Liver (tissue), 8 donors: ENCODE measurements at regions not wholly inside any gene's neighbourhood (a gene's known extent, or its start where the extent isn't known, plus 50 kb on each side); places are given as distances from the start of the nearest gene placed in this dataset.

Source experiments
- DNase-seq: peaks from one replicate; pipeline ENCODE4 v3.0.0-alpha.2; 2017; ENCODE audit warnings: low spot score
- H3K27ac ChIP-seq, 2 donors: one replicate each; pipeline ENCODE4 v1.7.0; 2013; ENCODE audit warnings: inconsistent platforms in 2 of 2, low read length in 2 of 2, control low read depth in 1 of 2, low read depth in 1 of 2, mild to moderate bottlenecking in 1 of 2
- H3K27me3 ChIP-seq, 4 donors: one replicate each; pipeline versions ENCODE4 v1.6.1 to v1.7.0; 2013; ENCODE audit warnings: low read length in 3 of 4, inconsistent platforms in 1 of 4, mild to moderate bottlenecking in 1 of 4, moderate library complexity in 1 of 4; ENCODE audit not compliant: control insufficient read depth in 4 of 4, insufficient read depth in 4 of 4
- H3K36me3 ChIP-seq, 4 donors: one replicate each; pipeline versions ENCODE4 v1.6.1 to v1.7.0; 2013; ENCODE audit warnings: low read length in 3 of 4, mild to moderate bottlenecking in 3 of 4, low read depth in 1 of 4, moderate library complexity in 1 of 4; ENCODE audit not compliant: control insufficient read depth in 4 of 4, insufficient read depth in 3 of 4
- H3K4me1 ChIP-seq, 4 donors: one replicate each; pipeline versions ENCODE4 v1.6.1 to v1.7.0; 2013; ENCODE audit warnings: low read length in 3 of 4, mild to moderate bottlenecking in 3 of 4, moderate library complexity in 1 of 4; ENCODE audit not compliant: control insufficient read depth in 4 of 4, insufficient read depth in 4 of 4
- H3K4me3 ChIP-seq, 3 donors: one replicate each; pipeline versions ENCODE4 v1.6.1 to v1.7.0; 2013; ENCODE audit warnings: low read length in 3 of 3, control low read depth in 1 of 3, low read depth in 1 of 3, mild to moderate bottlenecking in 1 of 3
- H3K9ac ChIP-seq, 2 donors: one replicate each; pipeline ENCODE4 v1.7.0; 2013; ENCODE audit warnings: low read length in 2 of 2, mild to moderate bottlenecking in 2 of 2, moderate library complexity in 2 of 2, control low read depth in 1 of 2, low read depth in 1 of 2
- H3K9me3 ChIP-seq, 4 donors: one replicate each; pipeline versions ENCODE4 v1.6.1 to v1.7.0; 2013; ENCODE audit warnings: low read length in 3 of 4; ENCODE audit not compliant: control insufficient read depth in 4 of 4
- EGR1 ChIP-seq, 2 donors: IDR thresholded peaks; 2 replicates each; pipeline ENCODE4 v1.6.1; 2016 to 2018; ENCODE audit warnings: antibody characterized with exemption in 2 of 2, low read depth in 2 of 2
- FOXA1 ChIP-seq: IDR thresholded peaks from 2 replicates; pipeline ENCODE4 v1.6.1; 2016; ENCODE audit warnings: antibody characterized with exemption
- FOXA2 ChIP-seq: IDR thresholded peaks from 2 replicates; pipeline ENCODE4 v1.6.1; 2016; ENCODE audit warnings: antibody characterized with exemption
- GABPA ChIP-seq, 2 donors: IDR thresholded peaks in 1 of 2; conservative IDR thresholded peaks in 1 of 2; 2 replicates each; pipeline ENCODE4 v1.6.1; 2016; ENCODE audit warnings: antibody characterized with exemption in 2 of 2, mild to moderate bottlenecking in 1 of 2, moderate library complexity in 1 of 2
- HNF4A ChIP-seq, 2 donors: conservative IDR thresholded peaks; 2 replicates each; pipeline ENCODE4 v1.6.1; 2016; ENCODE audit warnings: antibody characterized with exemption in 2 of 2, mild to moderate bottlenecking in 2 of 2
- HNF4G ChIP-seq: IDR thresholded peaks from 2 replicates; pipeline ENCODE4 v1.6.1; 2016; ENCODE audit warnings: antibody characterized with exemption
- JUND ChIP-seq, 2 donors: IDR thresholded peaks; 2 replicates each; pipeline ENCODE4 v1.6.1; 2016; ENCODE audit warnings: antibody characterized with exemption in 2 of 2
- MAX ChIP-seq: IDR thresholded peaks from 2 replicates; pipeline ENCODE4 v1.6.1; 2016; ENCODE audit warnings: antibody characterized with exemption
- NR2F2 ChIP-seq: IDR thresholded peaks from 2 replicates; pipeline ENCODE4 v1.6.1; 2016; ENCODE audit warnings: antibody characterized with exemption
- RAD21 ChIP-seq, 2 donors: IDR thresholded peaks; 2 replicates each; pipeline ENCODE4 v1.6.1; 2016; ENCODE audit warnings: antibody characterized with exemption in 2 of 2, mild to moderate bottlenecking in 2 of 2
- RXRA ChIP-seq, 2 donors: IDR thresholded peaks; 2 replicates each; pipeline ENCODE4 v1.6.1; 2017 to 2018; ENCODE audit warnings: antibody characterized with exemption in 2 of 2, mild to moderate bottlenecking in 1 of 2
- SP1 ChIP-seq: IDR thresholded peaks from 2 replicates; pipeline ENCODE4 v1.6.1; 2018; ENCODE audit warnings: antibody characterized with exemption, mild to moderate bottlenecking
- TAF1 ChIP-seq: conservative IDR thresholded peaks from 2 replicates; pipeline ENCODE4 v1.6.1; 2016; ENCODE audit warnings: antibody characterized with exemption, mild to moderate bottlenecking
- YY1 ChIP-seq: IDR thresholded peaks from 2 replicates; pipeline ENCODE4 v1.6.1; 2016; ENCODE audit warnings: antibody characterized with exemption, mild to moderate bottlenecking
- WGBS: extraction: QIAGEN DNeasy Blood & Tissue Kit; methylation state at CpG from one replicate; pipeline ENCODE4 v1.1.7; 2013; 5-methylcytosine and 5-hydroxymethylcytosine counted together
- TF ChIP-seq, protein P1 (sequence below): fragments of 150-350 bp; IDR thresholded peaks from 2 replicates; pipeline ENCODE4 v1.5.1; 2017; ENCODE audit warnings: improper control_type of control experiment, low read depth, low read length; ENCODE audit not compliant: missing input control
- TF ChIP-seq, protein P2 (sequence below): IDR thresholded peaks from 2 replicates; pipeline ENCODE4 v1.6.1; 2016; ENCODE audit warnings: antibody characterized with exemption
- TF ChIP-seq, protein P3 (sequence below): IDR thresholded peaks from 2 replicates; pipeline ENCODE4 v1.6.1; 2016; ENCODE audit warnings: antibody characterized with exemption
- TF ChIP-seq, protein P4 (sequence below): IDR thresholded peaks from 2 replicates; pipeline ENCODE4 v1.6.1; 2016; ENCODE audit warnings: antibody characterized with exemption, mild to moderate bottlenecking
- donor health status: healthy.
- donor health status: healthy.
- donor health status: healthy.
- donor health status: healthy.
- donor health status: healthy.

- Histone ChIP-seq H3K36me3 (no peaks in the 10 kb centered on the region), H3K4me3 (no peak overlapping the region), H3K4me1 (no peaks in the 10 kb centered on the region), H3K27ac (no peak overlapping the region), H3K27me3 (no peaks in the 10 kb centered on the region), H3K9ac (no peak overlapping the region), H3K9me3 (no peaks in the 10 kb centered on the region)
- DNase-seq, result no peak
- TF ChIP-seq, protein P1, sequence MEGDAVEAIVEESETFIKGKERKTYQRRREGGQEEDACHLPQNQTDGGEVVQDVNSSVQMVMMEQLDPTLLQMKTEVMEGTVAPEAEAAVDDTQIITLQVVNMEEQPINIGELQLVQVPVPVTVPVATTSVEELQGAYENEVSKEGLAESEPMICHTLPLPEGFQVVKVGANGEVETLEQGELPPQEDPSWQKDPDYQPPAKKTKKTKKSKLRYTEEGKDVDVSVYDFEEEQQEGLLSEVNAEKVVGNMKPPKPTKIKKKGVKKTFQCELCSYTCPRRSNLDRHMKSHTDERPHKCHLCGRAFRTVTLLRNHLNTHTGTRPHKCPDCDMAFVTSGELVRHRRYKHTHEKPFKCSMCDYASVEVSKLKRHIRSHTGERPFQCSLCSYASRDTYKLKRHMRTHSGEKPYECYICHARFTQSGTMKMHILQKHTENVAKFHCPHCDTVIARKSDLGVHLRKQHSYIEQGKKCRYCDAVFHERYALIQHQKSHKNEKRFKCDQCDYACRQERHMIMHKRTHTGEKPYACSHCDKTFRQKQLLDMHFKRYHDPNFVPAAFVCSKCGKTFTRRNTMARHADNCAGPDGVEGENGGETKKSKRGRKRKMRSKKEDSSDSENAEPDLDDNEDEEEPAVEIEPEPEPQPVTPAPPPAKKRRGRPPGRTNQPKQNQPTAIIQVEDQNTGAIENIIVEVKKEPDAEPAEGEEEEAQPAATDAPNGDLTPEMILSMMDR, result no peak
- TF ChIP-seq, protein P2, sequence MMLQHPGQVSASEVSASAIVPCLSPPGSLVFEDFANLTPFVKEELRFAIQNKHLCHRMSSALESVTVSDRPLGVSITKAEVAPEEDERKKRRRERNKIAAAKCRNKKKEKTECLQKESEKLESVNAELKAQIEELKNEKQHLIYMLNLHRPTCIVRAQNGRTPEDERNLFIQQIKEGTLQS, result no peak
- TF ChIP-seq HNF4A (conservative IDR thresholded peaks at IDR 0.05) (no peak), NR2F2 (no peak), EGR1 (IDR thresholded peaks at IDR 0.05; ENCODE audit: low read depth in 2 of 2) (no peak), JUND (IDR thresholded peaks at IDR 0.05) (no peak), YY1 (no peak), FOXA1 (no peak), HNF4G (no peak), GABPA (IDR thresholded peaks at IDR 0.05 in 1 of 2, conservative IDR thresholded peaks at IDR 0.05 in 1 of 2) (no peak), TAF1 (no peak), SP1 (no peak), FOXA2 (no peak), RXRA (IDR thresholded peaks at IDR 0.05) (no peak), MAX (no peak), RAD21 (IDR thresholded peaks at IDR 0.05) (no peak)
- TF ChIP-seq, protein P3, sequence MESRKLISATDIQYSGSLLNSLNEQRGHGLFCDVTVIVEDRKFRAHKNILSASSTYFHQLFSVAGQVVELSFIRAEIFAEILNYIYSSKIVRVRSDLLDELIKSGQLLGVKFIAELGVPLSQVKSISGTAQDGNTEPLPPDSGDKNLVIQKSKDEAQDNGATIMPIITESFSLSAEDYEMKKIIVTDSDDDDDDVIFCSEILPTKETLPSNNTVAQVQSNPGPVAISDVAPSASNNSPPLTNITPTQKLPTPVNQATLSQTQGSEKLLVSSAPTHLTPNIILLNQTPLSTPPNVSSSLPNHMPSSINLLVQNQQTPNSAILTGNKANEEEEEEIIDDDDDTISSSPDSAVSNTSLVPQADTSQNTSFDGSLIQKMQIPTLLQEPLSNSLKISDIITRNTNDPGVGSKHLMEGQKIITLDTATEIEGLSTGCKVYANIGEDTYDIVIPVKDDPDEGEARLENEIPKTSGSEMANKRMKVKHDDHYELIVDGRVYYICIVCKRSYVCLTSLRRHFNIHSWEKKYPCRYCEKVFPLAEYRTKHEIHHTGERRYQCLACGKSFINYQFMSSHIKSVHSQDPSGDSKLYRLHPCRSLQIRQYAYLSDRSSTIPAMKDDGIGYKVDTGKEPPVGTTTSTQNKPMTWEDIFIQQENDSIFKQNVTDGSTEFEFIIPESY, result no peak
- TF ChIP-seq, protein P4, sequence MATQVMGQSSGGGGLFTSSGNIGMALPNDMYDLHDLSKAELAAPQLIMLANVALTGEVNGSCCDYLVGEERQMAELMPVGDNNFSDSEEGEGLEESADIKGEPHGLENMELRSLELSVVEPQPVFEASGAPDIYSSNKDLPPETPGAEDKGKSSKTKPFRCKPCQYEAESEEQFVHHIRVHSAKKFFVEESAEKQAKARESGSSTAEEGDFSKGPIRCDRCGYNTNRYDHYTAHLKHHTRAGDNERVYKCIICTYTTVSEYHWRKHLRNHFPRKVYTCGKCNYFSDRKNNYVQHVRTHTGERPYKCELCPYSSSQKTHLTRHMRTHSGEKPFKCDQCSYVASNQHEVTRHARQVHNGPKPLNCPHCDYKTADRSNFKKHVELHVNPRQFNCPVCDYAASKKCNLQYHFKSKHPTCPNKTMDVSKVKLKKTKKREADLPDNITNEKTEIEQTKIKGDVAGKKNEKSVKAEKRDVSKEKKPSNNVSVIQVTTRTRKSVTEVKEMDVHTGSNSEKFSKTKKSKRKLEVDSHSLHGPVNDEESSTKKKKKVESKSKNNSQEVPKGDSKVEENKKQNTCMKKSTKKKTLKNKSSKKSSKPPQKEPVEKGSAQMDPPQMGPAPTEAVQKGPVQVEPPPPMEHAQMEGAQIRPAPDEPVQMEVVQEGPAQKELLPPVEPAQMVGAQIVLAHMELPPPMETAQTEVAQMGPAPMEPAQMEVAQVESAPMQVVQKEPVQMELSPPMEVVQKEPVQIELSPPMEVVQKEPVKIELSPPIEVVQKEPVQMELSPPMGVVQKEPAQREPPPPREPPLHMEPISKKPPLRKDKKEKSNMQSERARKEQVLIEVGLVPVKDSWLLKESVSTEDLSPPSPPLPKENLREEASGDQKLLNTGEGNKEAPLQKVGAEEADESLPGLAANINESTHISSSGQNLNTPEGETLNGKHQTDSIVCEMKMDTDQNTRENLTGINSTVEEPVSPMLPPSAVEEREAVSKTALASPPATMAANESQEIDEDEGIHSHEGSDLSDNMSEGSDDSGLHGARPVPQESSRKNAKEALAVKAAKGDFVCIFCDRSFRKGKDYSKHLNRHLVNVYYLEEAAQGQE, result no peak
- WGBS, result 86% methylated on average over 4 of the region's 4 CpGs
Observed at GRCh38 chr12:78712834-78713481, 151.6 kb upstream of the SYT1 start.
